ENCODE measurements at regions not wholly inside any gene's neighbourhood (a gene's known extent, or its start where the extent isn't known, plus 50 kb on each side); places are given as distances from the start of the nearest gene placed in this dataset.

- H3K9me3 ChIP-seq (ENCODE audit: control insufficient read depth, insufficient read depth, low read length), result no peaks in the 10 kb centered on the region
- no peak overlapping the region for H3K4me3 ChIP-seq (ENCODE audit: low read depth, low read length)
- no peaks in the 10 kb centered on the region for H3K4me1 ChIP-seq (ENCODE audit: control insufficient read depth, insufficient read depth, low read length)
- no peaks in the 10 kb centered on the region for H3K36me3 ChIP-seq (ENCODE audit: control insufficient read depth, insufficient read depth, low read length)
- no peaks in the 10 kb centered on the region for H3K27me3 ChIP-seq (ENCODE audit: control insufficient read depth, insufficient read depth, low read length)
- no peak overlapping the region for H3K9ac ChIP-seq (ENCODE audit: low read depth, low read length)
These were observed 63.0 kb upstream of the SMAD3 start for GRCh38 chr15:67002368-67002767.

- Histone ChIP-seq H3K27me3 (ENCODE audit: control insufficient read depth, insufficient read depth, low read length) (no peaks in the 10 kb centered on the region), H3K9ac (ENCODE audit: low read depth, low read length) (no peak overlapping the region), H3K36me3 (ENCODE audit: control insufficient read depth, insufficient read depth, low read length) (no peaks in the 10 kb centered on the region)
These were observed 61.8 kb upstream of the SMAD3 start for GRCh38 chr15:67003586-67003985.

GRCh38 chr15:67004142-67004541 is 61.3 kb upstream of the SMAD3 start:
- Histone ChIP-seq H3K36me3 (ENCODE audit: control insufficient read depth, insufficient read depth, low read length) (no peaks in the 10 kb centered on the region), H3K4me3 (ENCODE audit: low read depth, low read length) (no peak overlapping the region), H3K27me3 (ENCODE audit: control insufficient read depth, insufficient read depth, low read length) (no peaks in the 10 kb centered on the region), H3K9ac (ENCODE audit: low read depth, low read length) (no peak overlapping the region), H3K4me1 (ENCODE audit: control insufficient read depth, insufficient read depth, low read length) (no peaks in the 10 kb centered on the region), H3K9me3 (ENCODE audit: control insufficient read depth, insufficient read depth, low read length) (no peaks in the 10 kb centered on the region)

More at GRCh38 chr15:67003586-67003985, 61.8 kb upstream of the SMAD3 start:
- Histone ChIP-seq H3K4me1 (ENCODE audit: control insufficient read depth, insufficient read depth, low read length) (no peaks in the 10 kb centered on the region), H3K9me3 (ENCODE audit: control insufficient read depth, insufficient read depth, low read length) (no peaks in the 10 kb centered on the region), H3K4me3 (ENCODE audit: low read depth, low read length) (no peak overlapping the region)

GRCh38 chr15:67005294-67005996 is 60.0 kb upstream of the SMAD3 start:
- Histone ChIP-seq H3K36me3 (ENCODE audit: control insufficient read depth, insufficient read depth, low read length) (no peaks in the 10 kb centered on the region), H3K4me1 (ENCODE audit: control insufficient read depth, insufficient read depth, low read length) (no peaks in the 10 kb centered on the region), H3K27me3 (ENCODE audit: control insufficient read depth, insufficient read depth, low read length) (no peaks in the 10 kb centered on the region), H3K9me3 (ENCODE audit: control insufficient read depth, insufficient read depth, low read length) (no peaks in the 10 kb centered on the region), H3K9ac (ENCODE audit: low read depth, low read length) (no peak overlapping the region), H3K4me3 (ENCODE audit: low read depth, low read length) (no peak overlapping the region)

GRCh38 chr15:67006083-67007065 is 59.0 kb upstream of the SMAD3 start:
- peaks cover 4% of the 10 kb centered on the region for H3K4me1 ChIP-seq (ENCODE audit: control insufficient read depth, insufficient read depth, low read length)
- no peaks in the 10 kb centered on the region for H3K36me3 ChIP-seq (ENCODE audit: control insufficient read depth, insufficient read depth, low read length)
- no peaks in the 10 kb centered on the region for H3K9me3 ChIP-seq (ENCODE audit: control insufficient read depth, insufficient read depth, low read length)
- H3K9ac ChIP-seq (ENCODE audit: low read depth, low read length), result no peak overlapping the region
- no peaks in the 10 kb centered on the region for H3K27me3 ChIP-seq (ENCODE audit: control insufficient read depth, insufficient read depth, low read length)
- H3K4me3 ChIP-seq (ENCODE audit: low read depth, low read length), result no peak overlapping the region

- no peak overlapping the region for H3K4me3 ChIP-seq (ENCODE audit: low read depth, low read length)
- H3K9ac ChIP-seq (ENCODE audit: low read depth, low read length), result no peak overlapping the region
- H3K4me1 ChIP-seq (ENCODE audit: control insufficient read depth, insufficient read depth, low read length), result peaks cover 14% of the 10 kb centered on the region
- no peaks in the 10 kb centered on the region for H3K36me3 ChIP-seq (ENCODE audit: control insufficient read depth, insufficient read depth, low read length)
- H3K27me3 ChIP-seq (ENCODE audit: control insufficient read depth, insufficient read depth, low read length), result no peaks in the 10 kb centered on the region
- no peaks in the 10 kb centered on the region for H3K9me3 ChIP-seq (ENCODE audit: control insufficient read depth, insufficient read depth, low read length)
These were observed 55.5 kb upstream of the SMAD3 start for GRCh38 chr15:67009576-67010569.

- no peak overlapping the region for H3K9ac ChIP-seq (ENCODE audit: low read depth, low read length)
- no peaks in the 10 kb centered on the region for H3K9me3 ChIP-seq (ENCODE audit: control insufficient read depth, insufficient read depth, low read length)
These were observed 54.3 kb upstream of the SMAD3 start for GRCh38 chr15:67010898-67011616.

GRCh38 chr15:67011617-67012005 is 53.8 kb upstream of the SMAD3 start:
- H3K9me3 ChIP-seq (ENCODE audit: control insufficient read depth, insufficient read depth, low read length), result no peaks in the 10 kb centered on the region
- no peak overlapping the region for H3K4me3 ChIP-seq (ENCODE audit: low read depth, low read length)
- H3K36me3 ChIP-seq (ENCODE audit: control insufficient read depth, insufficient read depth, low read length), result no peaks in the 10 kb centered on the region
- peaks cover 14% of the 10 kb centered on the region for H3K4me1 ChIP-seq (ENCODE audit: control insufficient read depth, insufficient read depth, low read length)
- H3K27me3 ChIP-seq (ENCODE audit: control insufficient read depth, insufficient read depth, low read length), result no peaks in the 10 kb centered on the region
- no peak overlapping the region for H3K9ac ChIP-seq (ENCODE audit: low read depth, low read length)

More at GRCh38 chr15:67010898-67011616, 54.3 kb upstream of the SMAD3 start:
- H3K36me3 ChIP-seq (ENCODE audit: control insufficient read depth, insufficient read depth, low read length), result no peaks in the 10 kb centered on the region
- H3K4me1 ChIP-seq (ENCODE audit: control insufficient read depth, insufficient read depth, low read length), result peaks cover 14% of the 10 kb centered on the region
- H3K27me3 ChIP-seq (ENCODE audit: control insufficient read depth, insufficient read depth, low read length), result no peaks in the 10 kb centered on the region
- no peak overlapping the region for H3K4me3 ChIP-seq (ENCODE audit: low read depth, low read length)

- no peak overlapping the region for H3K4me3 ChIP-seq (ENCODE audit: low read depth, low read length)
- peaks cover 14% of the 10 kb centered on the region for H3K4me1 ChIP-seq (ENCODE audit: control insufficient read depth, insufficient read depth, low read length)
- no peaks in the 10 kb centered on the region for H3K9me3 ChIP-seq (ENCODE audit: control insufficient read depth, insufficient read depth, low read length)
- H3K27me3 ChIP-seq (ENCODE audit: control insufficient read depth, insufficient read depth, low read length), result no peaks in the 10 kb centered on the region
- H3K9ac ChIP-seq (ENCODE audit: low read depth, low read length), result no peak overlapping the region
- H3K36me3 ChIP-seq (ENCODE audit: control insufficient read depth, insufficient read depth, low read length), result no peaks in the 10 kb centered on the region
These were observed 51.7 kb upstream of the SMAD3 start for GRCh38 chr15:67013696-67014095.

Data from iPS-15b (cell line).